K562 (cell line): ENCODE measurements at regions not wholly inside any gene's neighbourhood (a gene's known extent, or its start where the extent isn't known, plus 50 kb on each side); places are given as distances from the start of the nearest gene placed in this dataset.

ENCODE experiments used
- ATAC-seq: fragments of 200-7000 bp; cut with Tn5 transposase; 3 replicates; pipeline ENCODE4 v1.9.1; 2020; ENCODE audit warnings: moderate library complexity
- BruUV-seq: library from RNA; stranded (reverse); fragments of 400-500 nt; replicated peaks from 2 replicates; lab custom pipeline; 2021; lab: Mats Ljungman, UMichigan
- CTCF ChIA-PET: fragments of 300-600 bp; formaldehyde crosslinking; extraction: SDS; loops from one replicate; lab custom pipeline; 2021; ENCODE audit warnings: low intra/inter-chr PET ratio; lab: Yijun Ruan, JAX
- POLR2A ChIA-PET: fragments of 300-600, 350-650 bp; sonication (Branson Sonifier 250); formaldehyde crosslinking; extraction: SDS; loops from one replicate; lab custom pipeline; 2021; ENCODE audit warnings: antibody characterized with exemption, inconsistent platforms; lab: Yijun Ruan, JAX
- DNase-seq, 4 experiments: peaks; one replicate each; pipeline versions ENCODE4 v3.0.0 to v3.0.0-alpha.2; 2011 to 2018; ENCODE audit warnings: low spot score in 3 of 4, mixed read lengths in 3 of 4; ENCODE audit errors: extremely low read depth in 1 of 4
- FAIRE-seq: peaks from 2 replicates; lab custom pipeline; 2011; peaks lifted over from hg19 to GRCh38; lab: Jason Lieb, UNC
- H2AFZ ChIP-seq: 2 replicates; pipeline ENCODE4 v1.6.0; 2011; ENCODE audit warnings: low read depth, low read length, control low read depth, inconsistent platforms
- H3K27ac ChIP-seq: fragments of 200-600 bp; 3 replicates; pipeline ENCODE4 v1.8.0; 2011; ENCODE audit warnings: low read depth, mild to moderate bottlenecking, control low read depth, inconsistent platforms, low read length, moderate library complexity, mixed read lengths; ENCODE audit errors: extremely low read depth
- H3K27me3 ChIP-seq, 2 experiments: fragments of 300-600 bp in 1 of 2; 2 replicates in 1 of 2; 3 replicates in 1 of 2; pipeline versions ENCODE4 v1.6.0 to v1.8.0; 2011; ENCODE audit warnings: inconsistent platforms in 2 of 2, low read length in 2 of 2, mild to moderate bottlenecking in 1 of 2, mixed read lengths in 1 of 2, moderate library complexity in 1 of 2; ENCODE audit not compliant: control insufficient read depth in 2 of 2, insufficient read depth in 2 of 2
- H3K36me3 ChIP-seq: fragments of 300-600 bp; 3 replicates; pipeline ENCODE4 v1.8.0; 2011; ENCODE audit warnings: mild to moderate bottlenecking, low read length, inconsistent platforms; ENCODE audit not compliant: control insufficient read depth, insufficient read depth
- H3K4me1 ChIP-seq, 2 experiments: fragments of 200-600 bp in 1 of 2; replicated peaks in 1 of 2; 2 replicates in 1 of 2; 3 replicates in 1 of 2; pipeline versions ENCODE4 v1.5.1 to v1.8.0; 2011; ENCODE audit warnings: inconsistent platforms in 2 of 2, low read length in 2 of 2, mild to moderate bottlenecking in 1 of 2, mixed read lengths in 1 of 2, moderate library complexity in 1 of 2; ENCODE audit not compliant: control insufficient read depth in 2 of 2, insufficient read depth in 2 of 2
- H3K4me2 ChIP-seq: 2 replicates; pipeline ENCODE4 v1.6.1; 2011; ENCODE audit warnings: low read length, control low read depth, inconsistent platforms, mixed read lengths; ENCODE audit not compliant: insufficient read depth
- H3K4me3 ChIP-seq: fragments of 200-600 bp; sonication (generic), shearing (Covaris generic); 2 replicates; pipeline ENCODE4 v1.5.1; 2016; ENCODE audit warnings: control low read depth, inconsistent platforms
- H3K79me2 ChIP-seq: fragments of 200-600 bp; 3 replicates; pipeline ENCODE4 v1.8.0; 2011; ENCODE audit warnings: low read length, inconsistent platforms; ENCODE audit not compliant: control insufficient read depth, insufficient read depth
- H3K9ac ChIP-seq, 2 experiments: 2 replicates each; pipeline versions ENCODE4 v1.6.0 to v1.6.1; 2011; ENCODE audit warnings: low read depth in 2 of 2, low read length in 2 of 2, control low read depth in 1 of 2, inconsistent platforms in 1 of 2, mild to moderate bottlenecking in 1 of 2, mixed read lengths in 1 of 2; ENCODE audit not compliant: insufficient read depth in 1 of 2
- H3K9me1 ChIP-seq: one replicate; pipeline ENCODE4 v1.6.0; 2011; ENCODE audit warnings: inconsistent platforms, mild to moderate bottlenecking, low read length, moderate library complexity; ENCODE audit not compliant: control insufficient read depth, insufficient read depth
- H3K9me3 ChIP-seq: replicated peaks from 2 replicates; pipeline ENCODE4 v1.5.1; 2011; ENCODE audit warnings: low read depth, low read length, inconsistent platforms; ENCODE audit not compliant: control insufficient read depth, insufficient read depth
- H4K20me1 ChIP-seq: replicated peaks from 2 replicates; pipeline ENCODE4 v1.6.1; 2011; ENCODE audit warnings: low read length, inconsistent platforms, mixed read lengths; ENCODE audit not compliant: control insufficient read depth, insufficient read depth
- CEBPB ChIP-seq: fragments of 450-650 bp; IDR thresholded peaks from 2 replicates; pipeline ENCODE4 v1.6.1; 2016; ENCODE audit warnings: missing genetic modification characterization, missing compliant biosample characterization
- EWSR1 ChIP-seq: fragments of 450-650 bp; IDR thresholded peaks from 2 replicates; pipeline ENCODE4 v1.6.1; 2018; ENCODE audit warnings: borderline replicate concordance, mild to moderate bottlenecking, low read depth, moderate library complexity; ENCODE audit not compliant: partially characterized antibody
- PHTF2 ChIP-seq: fragments of 250-450 bp; sonication (Bioruptor Pico); IDR thresholded peaks from 2 replicates; pipeline ENCODE4 v1.5.0; 2021; ENCODE audit warnings: mild to moderate bottlenecking
- WGBS: fragments of 100-300 bp; shearing (Covaris generic); methylation state at CpG from one replicate; pipeline ENCODE4 v1.1.6; 2016; ENCODE audit warnings: low coverage, mixed read lengths; ENCODE audit not compliant: insufficient coverage; ENCODE audit errors: missing lambda C conversion rate; 5-methylcytosine and 5-hydroxymethylcytosine counted together
- in situ Hi-C: fragments of 300-500 bp; cut with MboI; formaldehyde crosslinking; loops from 4 replicates; pipeline ENCODE4 v1.15.0; 2018; ENCODE audit warnings: inconsistent platforms, mixed read lengths
- intact Hi-C: fragments of 100-400 bp; cut with micrococcal nuclease; formaldehyde crosslinking; loops from 2 replicates; pipeline ENCODE4 v1.14.2; 2022
- TF ChIP-seq, protein P1 (sequence below): fragments of 200-800 bp; sonication (Bioruptor generic); IDR thresholded peaks from 2 replicates; pipeline ENCODE4 v1.6.1; 2017; ENCODE audit warnings: missing genetic modification characterization, missing compliant biosample characterization

- TF ChIP-seq EWSR1 (no peak), PHTF2 (no peak), CEBPB (tag) (peak; percentile 78)
- TF ChIP-seq, protein P1, sequence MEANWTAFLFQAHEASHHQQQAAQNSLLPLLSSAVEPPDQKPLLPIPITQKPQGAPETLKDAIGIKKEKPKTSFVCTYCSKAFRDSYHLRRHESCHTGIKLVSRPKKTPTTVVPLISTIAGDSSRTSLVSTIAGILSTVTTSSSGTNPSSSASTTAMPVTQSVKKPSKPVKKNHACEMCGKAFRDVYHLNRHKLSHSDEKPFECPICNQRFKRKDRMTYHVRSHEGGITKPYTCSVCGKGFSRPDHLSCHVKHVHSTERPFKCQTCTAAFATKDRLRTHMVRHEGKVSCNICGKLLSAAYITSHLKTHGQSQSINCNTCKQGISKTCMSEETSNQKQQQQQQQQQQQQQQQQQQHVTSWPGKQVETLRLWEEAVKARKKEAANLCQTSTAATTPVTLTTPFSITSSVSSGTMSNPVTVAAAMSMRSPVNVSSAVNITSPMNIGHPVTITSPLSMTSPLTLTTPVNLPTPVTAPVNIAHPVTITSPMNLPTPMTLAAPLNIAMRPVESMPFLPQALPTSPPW (CRISPR knock-in tag) = peak; percentile 23; the same call in 1 of the 2 replicates
- TF ChIP-seq, all 486 proteins: peak for 2
- H3K36me3 ChIP-seq = no peaks in the 10 kb centered on the region
- no peak overlapping the region for H3K4me3 ChIP-seq
- H3K27ac ChIP-seq = no peak overlapping the region
- H3K9me1 ChIP-seq = peaks cover 4% of the 10 kb centered on the region
- peak overlapping the region; percentile 67; the same call in 1 of the 2 replicates for H2AFZ ChIP-seq
- 0 out of 2 replicates have a peak overlapping the region, but pooled peaks have one; percentile 63 for H3K4me2 ChIP-seq
- WGBS = 0% methylated on average over 3 of the region's 3 CpGs
- H3K9me3 ChIP-seq = no peaks in the 10 kb centered on the region
- no peak overlapping the region for H3K9ac ChIP-seq
- intact Hi-C loops = no loop called here
- DNase-seq (peak; percentile 33 to 70 (median 44)), FAIRE-seq (peak; percentile 82), ATAC-seq (peak; percentile 80)
- no peaks in the 10 kb centered on the region for H3K79me2 ChIP-seq
- no peaks in the 10 kb centered on the region; a peak in 1 of 5 replicates for H3K27me3 ChIP-seq
- peaks cover 0 to 15% of the 10 kb centered on the region in 2 experiments; a peak in 4 of 5 replicates for H3K4me1 ChIP-seq
- no peaks in the 10 kb centered on the region for H4K20me1 ChIP-seq
- in situ Hi-C loops = no loop called here
- ChIA-PET POLR2A (interaction anchor here (0.9 kb wide), 1 partner anchor 11 kb away, joined by 3 read pairs; no protein-coding TSS in a partner anchor), CTCF (no interaction called here)
- no TSS peak for BruUV-seq
Measured at GRCh38 chr15:39427705-39428104, 153.2 kb upstream of the THBS1 start.
